ENCODE measurements at regions not wholly inside any gene's neighbourhood (a gene's known extent, or its start where the extent isn't known, plus 50 kb on each side); places are given as distances from the start of the nearest gene placed in this dataset.

- H2AFZ ChIP-seq (ENCODE audit: low read length): peak overlapping the region; percentile 7
- no peak overlapping the region for H2BK5ac ChIP-seq (ENCODE audit: insufficient read length, low read length)
- Mint-ChIP-seq H3K36me3 (ENCODE audit: insufficient read depth in 1 of 3, low read depth in 3 of 3) (no peaks in the 10 kb centered on the region), H3K4me1 (peaks cover 19 to 24% of the 10 kb centered on the region in 2 experiments), H3K4me3 (peak overlapping the region in 1 of 2 experiments; percentile 22; a peak in 1 of 5 replicates), H3K9me3 (no peaks in the 10 kb centered on the region; a peak in 1 of 5 replicates), H3K27me3 (ENCODE audit: low read depth) (no peaks in the 10 kb centered on the region), H3K27ac (peak overlapping the region in 1 of 3 experiments; percentile 59; a peak in 2 of 7 replicates)
- H3K4ac ChIP-seq (ENCODE audit: low read depth, low read length): no peak overlapping the region
- no peaks in the 10 kb centered on the region for H3K79me1 ChIP-seq (ENCODE audit: insufficient read depth, low read depth, low read length, poor library complexity, severe bottlenecking)
- H4K8ac ChIP-seq (replicated peaks; ENCODE audit: insufficient read length, low read depth, low read length): no peak overlapping the region
- H2AK5ac ChIP-seq (ENCODE audit: insufficient read length, low read length): no peak overlapping the region
- no peak overlapping the region for H3K27ac ChIP-seq (ENCODE audit: insufficient read length, low read depth, low read length)
- no peak overlapping the region for H3K9ac ChIP-seq (ENCODE audit: extremely low read depth, insufficient read length, low read length)
- TF ChIP-seq CTCF (conservative IDR thresholded peaks at IDR 0.05): no peak
- WGBS (ENCODE audit: extremely low coverage, insufficient read length, low lambda C conversion rate): no CpG with 5 or more reads among the region's 2 CpGs
- H2BK12ac ChIP-seq (ENCODE audit: insufficient read length, low read depth, low read length): no peak overlapping the region
- H3K18ac ChIP-seq (ENCODE audit: insufficient read length, low read depth, low read length): no peak overlapping the region
- no peak for DNase-seq
- no peaks in the 10 kb centered on the region for H3K27me3 ChIP-seq (ENCODE audit: insufficient read depth, low read length)
- no peak overlapping the region for H3K56ac ChIP-seq (ENCODE audit: insufficient read length, low read depth, low read length)
- no peaks in the 10 kb centered on the region for H3K23me2 ChIP-seq (ENCODE audit: insufficient read length, low read depth, low read length, poor library complexity, severe bottlenecking)
- no peak overlapping the region for H4K91ac ChIP-seq (ENCODE audit: insufficient read length, low read depth, low read length)
- no peaks in the 10 kb centered on the region for H3K79me2 ChIP-seq (ENCODE audit: insufficient read depth, low read length)
- H2BK15ac ChIP-seq (ENCODE audit: low read depth, low read length): no peak overlapping the region
- H3K23ac ChIP-seq (ENCODE audit: insufficient read length, low read depth, low read length): no peak overlapping the region
- peaks cover 4% of the 10 kb centered on the region; the same call in 1 of the 2 replicates for H3K4me1 ChIP-seq (ENCODE audit: insufficient read depth, low read length)
- H3K9me3 ChIP-seq (ENCODE audit: control insufficient read depth, low read depth, low read length): no peaks in the 10 kb centered on the region
- H3K4me2 ChIP-seq (ENCODE audit: insufficient read depth, insufficient read length, low read length): no peak overlapping the region
- no peak overlapping the region for H2BK120ac ChIP-seq (ENCODE audit: low read depth, low read length, poor library complexity, severe bottlenecking)
- no peak overlapping the region for H2BK20ac ChIP-seq (ENCODE audit: low read depth, low read length, poor library complexity, severe bottlenecking)
- no peak overlapping the region for H4K5ac ChIP-seq (ENCODE audit: insufficient read length, low read depth, low read length)
- H3K14ac ChIP-seq (ENCODE audit: insufficient read depth, low read length): peak overlapping the region; percentile 19; the same call in 1 of the 2 replicates
- H4K20me1 ChIP-seq (ENCODE audit: control insufficient read depth, insufficient read depth, insufficient read length): no peaks in the 10 kb centered on the region
- no peak overlapping the region for H3T11ph ChIP-seq (ENCODE audit: low read length)
Observed at GRCh38 chr1:55584526-55585401, 369.6 kb upstream of the USP24 start.

Measured in H9 (cell line).